ENCODE measurements at regions not wholly inside any gene's neighbourhood (a gene's known extent, or its start where the extent isn't known, plus 50 kb on each side); places are given as distances from the start of the nearest gene placed in this dataset.

GRCh38 chr3:118755253-118755801, 279.3 kb downstream of the IGSF11 start:
- no peak for DNase-seq (ENCODE audit: low spot score)

- no peak for DNase-seq (ENCODE audit: low spot score)
Observed at GRCh38 chr3:118760585-118761290, 273.9 kb downstream of the IGSF11 start.

GRCh38 chr3:118761291-118761606, 273.4 kb downstream of the IGSF11 start:
- no peak for DNase-seq (ENCODE audit: low spot score)

- DNase-seq (ENCODE audit: low spot score), result no peak
Observed at GRCh38 chr3:118765636-118766305, 268.9 kb downstream of the IGSF11 start.

- no peak for DNase-seq (ENCODE audit: low spot score)
Observed at GRCh38 chr3:118766306-118766669, 268.4 kb downstream of the IGSF11 start.

GRCh38 chr3:118772036-118772435, 262.6 kb downstream of the IGSF11 start:
- no peak for DNase-seq (ENCODE audit: low spot score)

- DNase-seq (ENCODE audit: low spot score), result peak; percentile 60
Observed at GRCh38 chr3:118772547-118773011, 262.1 kb downstream of the IGSF11 start.

- DNase-seq (ENCODE audit: low spot score), result no peak
Observed at GRCh38 chr3:118775021-118775420, 259.6 kb downstream of the IGSF11 start.

- no peak for DNase-seq (ENCODE audit: low spot score)
Observed at GRCh38 chr3:118778201-118778600, 256.4 kb downstream of the IGSF11 start.

- no peak for DNase-seq (ENCODE audit: low spot score)
Observed at GRCh38 chr3:118781232-118781631, 253.4 kb downstream of the IGSF11 start.

- no peak for DNase-seq (ENCODE audit: low spot score)
Observed at GRCh38 chr3:118781839-118782238, 252.8 kb downstream of the IGSF11 start.

GRCh38 chr3:118782755-118783202, 251.9 kb downstream of the IGSF11 start:
- peak; percentile 50 for DNase-seq (ENCODE audit: low spot score)

- DNase-seq (ENCODE audit: low spot score), result no peak
Observed at GRCh38 chr3:118785415-118785814, 249.2 kb downstream of the IGSF11 start.

GRCh38 chr3:118791246-118791645, 243.4 kb downstream of the IGSF11 start:
- DNase-seq (ENCODE audit: low spot score), result no peak

- no peak for DNase-seq (ENCODE audit: low spot score)
Observed at GRCh38 chr3:118792191-118792590, 242.5 kb downstream of the IGSF11 start.

GRCh38 chr3:118793176-118793575, 241.5 kb downstream of the IGSF11 start:
- no peak for DNase-seq (ENCODE audit: low spot score)

GRCh38 chr3:118799303-118799702, 235.3 kb downstream of the IGSF11 start:
- no peak for DNase-seq (ENCODE audit: low spot score)

- no peak for DNase-seq (ENCODE audit: low spot score)
Observed at GRCh38 chr3:118801899-118802298, 232.7 kb downstream of the IGSF11 start.

- DNase-seq (ENCODE audit: low spot score), result no peak
Observed at GRCh38 chr3:118802325-118803095, 232.1 kb downstream of the IGSF11 start.

- DNase-seq (ENCODE audit: low spot score), result no peak
Observed at GRCh38 chr3:118803096-118803476, 231.6 kb downstream of the IGSF11 start.

GRCh38 chr3:118805007-118805406, 229.6 kb downstream of the IGSF11 start:
- no peak for DNase-seq (ENCODE audit: low spot score)

- DNase-seq (ENCODE audit: low spot score), result no peak
Observed at GRCh38 chr3:118806423-118806822, 228.2 kb downstream of the IGSF11 start.
